ENCODE measurements at regions not wholly inside any gene's neighbourhood (a gene's known extent, or its start where the extent isn't known, plus 50 kb on each side); places are given as distances from the start of the nearest gene placed in this dataset.

- DNase-seq = no peak
These were observed 55.6 kb upstream of the FOXC1 start for GRCh38 chr6:1554141-1554475.

GRCh38 chr6:1554476-1555310, 55.0 kb upstream of the FOXC1 start:
- DNase-seq = no peak

GRCh38 chr6:1558388-1558787, 51.3 kb upstream of the FOXC1 start:
- no peak for DNase-seq
